Activated naive CD4-positive, alpha-beta T cell treated with anti-CD3 and anti-CD28 coated beads, Interleukin-2, amount 50 U/mL, for 24 hours (primary cell): ENCODE measurements at regions not wholly inside any gene's neighbourhood (a gene's known extent, or its start where the extent isn't known, plus 50 kb on each side); places are given as distances from the start of the nearest gene placed in this dataset.
"Not testable (repeated sequence)": the region's sequence is repeated elsewhere in the genome, so short reads cannot be mapped to it uniquely, and the experiment has no call there.

Experiments
- H3K27ac Mint-ChIP-seq: one replicate; pipeline ENCODE4 v1.8.0; 2021; ENCODE audit warnings: mild to moderate bottlenecking, mixed read lengths
- H3K27me3 Mint-ChIP-seq: one replicate; pipeline ENCODE4 v1.8.0; 2021; ENCODE audit warnings: mixed read lengths
- H3K36me3 Mint-ChIP-seq: one replicate; pipeline ENCODE4 v1.8.0; 2021; ENCODE audit warnings: mixed read lengths
- H3K4me1 Mint-ChIP-seq: one replicate; pipeline ENCODE4 v1.8.0; 2021; ENCODE audit warnings: mixed read lengths
- H3K4me3 Mint-ChIP-seq: one replicate; pipeline ENCODE4 v1.8.0; 2021; ENCODE audit warnings: mild to moderate bottlenecking, mixed read lengths
- H3K9me3 Mint-ChIP-seq: one replicate; pipeline ENCODE4 v1.8.0; 2021; ENCODE audit warnings: mixed read lengths

GRCh38 chr13:71320452-71320851 is 546.6 kb downstream of the DACH1 start:
- Mint-ChIP-seq H3K4me1 (no peaks in the 10 kb centered on the region), H3K4me3 (no peak overlapping the region), H3K36me3 (no peaks in the 10 kb centered on the region), H3K9me3 (peaks cover 6% of the 10 kb centered on the region), H3K27me3 (peaks cover 2% of the 10 kb centered on the region), H3K27ac (no peak overlapping the region)

GRCh38 chr13:71316792-71317363 is 550.1 kb downstream of the DACH1 start:
- Mint-ChIP-seq H3K36me3 (no peaks in the 10 kb centered on the region), H3K9me3 (peaks cover 6% of the 10 kb centered on the region), H3K27me3 (peaks cover 2% of the 10 kb centered on the region), H3K4me1 (no peaks in the 10 kb centered on the region), H3K4me3 (no peak overlapping the region), H3K27ac (no peak overlapping the region)

- no peak overlapping the region for H3K27ac Mint-ChIP-seq
Observed at GRCh38 chr13:71312923-71313322, 554.1 kb downstream of the DACH1 start.

GRCh38 chr13:71309905-71310304 is 557.1 kb downstream of the DACH1 start:
- Mint-ChIP-seq H3K36me3 (no peaks in the 10 kb centered on the region), H3K4me3 (no peak overlapping the region), H3K9me3 (no peaks in the 10 kb centered on the region), H3K27me3 (no peaks in the 10 kb centered on the region), H3K27ac (no peak overlapping the region), H3K4me1 (no peaks in the 10 kb centered on the region)

More at GRCh38 chr13:71312923-71313322, 554.1 kb downstream of the DACH1 start:
- Mint-ChIP-seq H3K36me3 (no peaks in the 10 kb centered on the region), H3K4me3 (no peak overlapping the region), H3K9me3 (no peaks in the 10 kb centered on the region), H3K4me1 (no peaks in the 10 kb centered on the region), H3K27me3 (peaks cover 2% of the 10 kb centered on the region)

GRCh38 chr13:71306821-71307220 is 560.2 kb downstream of the DACH1 start:
- Mint-ChIP-seq H3K36me3 (no peaks in the 10 kb centered on the region), H3K27ac (no peak overlapping the region), H3K9me3 (no peaks in the 10 kb centered on the region), H3K4me1 (no peaks in the 10 kb centered on the region), H3K4me3 (no peak overlapping the region), H3K27me3 (no peaks in the 10 kb centered on the region)

- H3K27ac Mint-ChIP-seq = no peak overlapping the region
- no peaks in the 10 kb centered on the region for H3K27me3 Mint-ChIP-seq
- no peaks in the 10 kb centered on the region for H3K4me1 Mint-ChIP-seq
- H3K4me3 Mint-ChIP-seq = no peak overlapping the region
- no peaks in the 10 kb centered on the region for H3K36me3 Mint-ChIP-seq
- H3K9me3 Mint-ChIP-seq = no peaks in the 10 kb centered on the region
Observed at GRCh38 chr13:71304861-71305260, 562.1 kb downstream of the DACH1 start.

GRCh38 chr13:71303144-71303543 is 563.9 kb downstream of the DACH1 start:
- H3K27ac Mint-ChIP-seq = no peak overlapping the region
- no peaks in the 10 kb centered on the region for H3K36me3 Mint-ChIP-seq
- no peak overlapping the region for H3K4me3 Mint-ChIP-seq
- H3K4me1 Mint-ChIP-seq = no peaks in the 10 kb centered on the region
- no peaks in the 10 kb centered on the region for H3K9me3 Mint-ChIP-seq
- no peaks in the 10 kb centered on the region for H3K27me3 Mint-ChIP-seq

GRCh38 chr13:71300602-71301001 is 566.4 kb downstream of the DACH1 start:
- Mint-ChIP-seq H3K4me3 (no peak overlapping the region), H3K27me3 (no peaks in the 10 kb centered on the region), H3K4me1 (no peaks in the 10 kb centered on the region), H3K27ac (no peak overlapping the region), H3K9me3 (peaks cover 10% of the 10 kb centered on the region), H3K36me3 (no peaks in the 10 kb centered on the region)

- Mint-ChIP-seq H3K27me3 (peaks cover 2% of the 10 kb centered on the region), H3K27ac (peak overlapping the region; percentile 88)
Observed at GRCh38 chr13:71291842-71292146, 575.2 kb downstream of the DACH1 start.

GRCh38 chr13:71290963-71291841 is 575.8 kb downstream of the DACH1 start:
- peaks cover 28% of the 10 kb centered on the region for H3K4me1 Mint-ChIP-seq
- H3K27ac Mint-ChIP-seq = peak overlapping the region; percentile 88
- H3K9me3 Mint-ChIP-seq = no peaks in the 10 kb centered on the region
- H3K27me3 Mint-ChIP-seq = peaks cover 4% of the 10 kb centered on the region
- peak overlapping the region; percentile 83 for H3K4me3 Mint-ChIP-seq
- peaks cover 2% of the 10 kb centered on the region for H3K36me3 Mint-ChIP-seq

More at GRCh38 chr13:71291842-71292146, 575.2 kb downstream of the DACH1 start:
- H3K4me3 Mint-ChIP-seq = peak overlapping the region; percentile 83
- H3K9me3 Mint-ChIP-seq = peaks cover 3% of the 10 kb centered on the region
- H3K4me1 Mint-ChIP-seq = peaks cover 28% of the 10 kb centered on the region
- peaks cover 2% of the 10 kb centered on the region for H3K36me3 Mint-ChIP-seq

- H3K4me1 Mint-ChIP-seq = peaks cover 28% of the 10 kb centered on the region
- not testable (repeated sequence) for H3K27ac Mint-ChIP-seq, H3K9me3 Mint-ChIP-seq, H3K27me3 Mint-ChIP-seq, H3K36me3 Mint-ChIP-seq, H3K4me3 Mint-ChIP-seq
Observed at GRCh38 chr13:71289980-71290379, 577.0 kb downstream of the DACH1 start.

- Mint-ChIP-seq H3K27ac (no peak overlapping the region), H3K36me3 (peaks cover 2% of the 10 kb centered on the region), H3K9me3 (no peaks in the 10 kb centered on the region), H3K4me1 (peaks cover 8% of the 10 kb centered on the region), H3K27me3 (peaks cover 6% of the 10 kb centered on the region), H3K4me3 (no peak overlapping the region)
Observed at GRCh38 chr13:71285700-71286099, 581.3 kb downstream of the DACH1 start.

- no peaks in the 10 kb centered on the region for H3K4me1 Mint-ChIP-seq
- H3K4me3 Mint-ChIP-seq = no peak overlapping the region
- H3K36me3 Mint-ChIP-seq = no peaks in the 10 kb centered on the region
- no peak overlapping the region for H3K27ac Mint-ChIP-seq
- H3K9me3 Mint-ChIP-seq = no peaks in the 10 kb centered on the region
- no peaks in the 10 kb centered on the region for H3K27me3 Mint-ChIP-seq
Observed at GRCh38 chr13:71278512-71278911, 588.5 kb downstream of the DACH1 start.

GRCh38 chr13:71274923-71275608 is 591.9 kb downstream of the DACH1 start:
- H3K27ac Mint-ChIP-seq = no peak overlapping the region
- H3K27me3 Mint-ChIP-seq = no peaks in the 10 kb centered on the region
- H3K36me3 Mint-ChIP-seq = no peaks in the 10 kb centered on the region
- no peaks in the 10 kb centered on the region for H3K9me3 Mint-ChIP-seq
- no peak overlapping the region for H3K4me3 Mint-ChIP-seq
- H3K4me1 Mint-ChIP-seq = no peaks in the 10 kb centered on the region

- Mint-ChIP-seq H3K27ac (no peak overlapping the region), H3K9me3 (no peaks in the 10 kb centered on the region), H3K36me3 (no peaks in the 10 kb centered on the region), H3K4me1 (no peaks in the 10 kb centered on the region), H3K4me3 (no peak overlapping the region), H3K27me3 (no peaks in the 10 kb centered on the region)
Observed at GRCh38 chr13:71261256-71261655, 605.7 kb downstream of the DACH1 start.

GRCh38 chr13:71260246-71260645 is 606.8 kb downstream of the DACH1 start:
- Mint-ChIP-seq H3K4me1 (no peaks in the 10 kb centered on the region), H3K36me3 (no peaks in the 10 kb centered on the region), H3K27me3 (no peaks in the 10 kb centered on the region), H3K4me3 (no peak overlapping the region), H3K27ac (no peak overlapping the region), H3K9me3 (no peaks in the 10 kb centered on the region)
